T-helper 1 cell treated with Interleukin-12 subunit alpha and Interleukin-12 subunit beta and Interleukin-4 antibody, amounts not matched to agents 30 μg/mL and 1 μg/mL, for 36 hours (primary cell): ENCODE measurements at regions not wholly inside any gene's neighbourhood (a gene's known extent, or its start where the extent isn't known, plus 50 kb on each side); places are given as distances from the start of the nearest gene placed in this dataset.

ENCODE experiments used
- H3K27ac Mint-ChIP-seq: one replicate; pipeline ENCODE4 v1.8.0; 2021; ENCODE audit warnings: mild to moderate bottlenecking, mixed read lengths
- H3K27me3 Mint-ChIP-seq: one replicate; pipeline ENCODE4 v1.8.0; 2021; ENCODE audit warnings: low read depth, mixed read lengths
- H3K36me3 Mint-ChIP-seq: one replicate; pipeline ENCODE4 v1.8.0; 2021; ENCODE audit warnings: low read depth, mixed read lengths
- H3K4me1 Mint-ChIP-seq: one replicate; pipeline ENCODE4 v1.8.0; 2021; ENCODE audit warnings: low read depth, mixed read lengths
- H3K4me3 Mint-ChIP-seq: one replicate; pipeline ENCODE4 v1.8.0; 2021; ENCODE audit warnings: mild to moderate bottlenecking, moderate library complexity, mixed read lengths
- H3K9me3 Mint-ChIP-seq: one replicate; pipeline ENCODE4 v1.8.0; 2021; ENCODE audit warnings: mixed read lengths

GRCh38 chr5:174313615-174314014 is 268.1 kb downstream of the NSG2 start:
- H3K27me3 Mint-ChIP-seq = peaks cover 11% of the 10 kb centered on the region
- H3K36me3 Mint-ChIP-seq = no peaks in the 10 kb centered on the region
- no peak overlapping the region for H3K27ac Mint-ChIP-seq

GRCh38 chr5:174314261-174314660 is 268.8 kb downstream of the NSG2 start:
- Mint-ChIP-seq H3K9me3 (no peaks in the 10 kb centered on the region), H3K36me3 (no peaks in the 10 kb centered on the region), H3K4me3 (no peak overlapping the region), H3K4me1 (peaks cover 3% of the 10 kb centered on the region), H3K27ac (no peak overlapping the region), H3K27me3 (peaks cover 11% of the 10 kb centered on the region)

More at GRCh38 chr5:174313615-174314014, 268.1 kb downstream of the NSG2 start:
- Mint-ChIP-seq H3K9me3 (no peaks in the 10 kb centered on the region), H3K4me1 (peaks cover 3% of the 10 kb centered on the region), H3K4me3 (no peak overlapping the region)

- Mint-ChIP-seq H3K4me3 (no peak overlapping the region), H3K36me3 (no peaks in the 10 kb centered on the region), H3K9me3 (no peaks in the 10 kb centered on the region), H3K4me1 (peaks cover 3% of the 10 kb centered on the region), H3K27me3 (peaks cover 11% of the 10 kb centered on the region), H3K27ac (no peak overlapping the region)
These were observed 270.0 kb downstream of the NSG2 start for GRCh38 chr5:174315471-174315870.

- Mint-ChIP-seq H3K27me3 (peaks cover 8% of the 10 kb centered on the region), H3K4me1 (no peaks in the 10 kb centered on the region), H3K27ac (no peak overlapping the region), H3K9me3 (no peaks in the 10 kb centered on the region), H3K4me3 (no peak overlapping the region), H3K36me3 (no peaks in the 10 kb centered on the region)
These were observed 270.4 kb downstream of the NSG2 start for GRCh38 chr5:174315871-174316270.

GRCh38 chr5:174316326-174316725 is 270.8 kb downstream of the NSG2 start:
- Mint-ChIP-seq H3K4me1 (no peaks in the 10 kb centered on the region), H3K9me3 (no peaks in the 10 kb centered on the region), H3K36me3 (no peaks in the 10 kb centered on the region), H3K27me3 (peaks cover 4% of the 10 kb centered on the region), H3K27ac (no peak overlapping the region), H3K4me3 (no peak overlapping the region)

GRCh38 chr5:174317256-174317894 is 271.9 kb downstream of the NSG2 start:
- Mint-ChIP-seq H3K27ac (no peak overlapping the region), H3K4me3 (no peak overlapping the region), H3K4me1 (no peaks in the 10 kb centered on the region), H3K27me3 (peaks cover 4% of the 10 kb centered on the region), H3K36me3 (no peaks in the 10 kb centered on the region), H3K9me3 (no peaks in the 10 kb centered on the region)

- no peak overlapping the region for H3K27ac Mint-ChIP-seq
- H3K9me3 Mint-ChIP-seq = no peaks in the 10 kb centered on the region
- no peak overlapping the region for H3K4me3 Mint-ChIP-seq
- H3K4me1 Mint-ChIP-seq = no peaks in the 10 kb centered on the region
- peaks cover under 1% of the 10 kb centered on the region for H3K27me3 Mint-ChIP-seq
- no peaks in the 10 kb centered on the region for H3K36me3 Mint-ChIP-seq
These were observed 273.1 kb downstream of the NSG2 start for GRCh38 chr5:174318578-174318977.

GRCh38 chr5:174319551-174319950 is 274.0 kb downstream of the NSG2 start:
- H3K9me3 Mint-ChIP-seq = no peaks in the 10 kb centered on the region
- H3K36me3 Mint-ChIP-seq = no peaks in the 10 kb centered on the region
- H3K27ac Mint-ChIP-seq = no peak overlapping the region
- H3K4me3 Mint-ChIP-seq = no peak overlapping the region
- peaks cover 4% of the 10 kb centered on the region for H3K27me3 Mint-ChIP-seq
- H3K4me1 Mint-ChIP-seq = no peaks in the 10 kb centered on the region

- no peaks in the 10 kb centered on the region for H3K4me1 Mint-ChIP-seq
- no peak overlapping the region for H3K27ac Mint-ChIP-seq
These were observed 274.5 kb downstream of the NSG2 start for GRCh38 chr5:174320051-174320450.

GRCh38 chr5:174323878-174324281 is 278.4 kb downstream of the NSG2 start:
- peaks cover 2% of the 10 kb centered on the region for H3K4me1 Mint-ChIP-seq
- H3K9me3 Mint-ChIP-seq = no peaks in the 10 kb centered on the region
- H3K27me3 Mint-ChIP-seq = peaks cover 4% of the 10 kb centered on the region
- no peak overlapping the region for H3K4me3 Mint-ChIP-seq
- no peaks in the 10 kb centered on the region for H3K36me3 Mint-ChIP-seq
- no peak overlapping the region for H3K27ac Mint-ChIP-seq

More at GRCh38 chr5:174320051-174320450, 274.5 kb downstream of the NSG2 start:
- H3K27me3 Mint-ChIP-seq = peaks cover 4% of the 10 kb centered on the region
- no peaks in the 10 kb centered on the region for H3K36me3 Mint-ChIP-seq
- no peak overlapping the region for H3K4me3 Mint-ChIP-seq
- H3K9me3 Mint-ChIP-seq = no peaks in the 10 kb centered on the region

GRCh38 chr5:174324680-174325079 is 279.2 kb downstream of the NSG2 start:
- no peaks in the 10 kb centered on the region for H3K36me3 Mint-ChIP-seq
- no peaks in the 10 kb centered on the region for H3K9me3 Mint-ChIP-seq
- no peak overlapping the region for H3K4me3 Mint-ChIP-seq
- peaks cover 4% of the 10 kb centered on the region for H3K27me3 Mint-ChIP-seq
- H3K27ac Mint-ChIP-seq = no peak overlapping the region
- peaks cover 2% of the 10 kb centered on the region for H3K4me1 Mint-ChIP-seq

GRCh38 chr5:174325431-174325830 is 279.9 kb downstream of the NSG2 start:
- Mint-ChIP-seq H3K27me3 (peaks cover 4% of the 10 kb centered on the region), H3K9me3 (no peaks in the 10 kb centered on the region), H3K27ac (no peak overlapping the region), H3K4me1 (peaks cover 2% of the 10 kb centered on the region), H3K4me3 (no peak overlapping the region), H3K36me3 (no peaks in the 10 kb centered on the region)

GRCh38 chr5:174325961-174326360 is 280.5 kb downstream of the NSG2 start:
- Mint-ChIP-seq H3K27me3 (peaks cover 4% of the 10 kb centered on the region), H3K4me3 (no peak overlapping the region), H3K4me1 (peaks cover 2% of the 10 kb centered on the region), H3K27ac (no peak overlapping the region), H3K9me3 (no peaks in the 10 kb centered on the region), H3K36me3 (no peaks in the 10 kb centered on the region)

- Mint-ChIP-seq H3K27me3 (peaks cover 4% of the 10 kb centered on the region), H3K4me3 (no peak overlapping the region), H3K27ac (no peak overlapping the region), H3K4me1 (peaks cover 2% of the 10 kb centered on the region), H3K36me3 (no peaks in the 10 kb centered on the region), H3K9me3 (no peaks in the 10 kb centered on the region)
These were observed 280.9 kb downstream of the NSG2 start for GRCh38 chr5:174326372-174326771.

- H3K9me3 Mint-ChIP-seq = no peaks in the 10 kb centered on the region
- H3K4me3 Mint-ChIP-seq = no peak overlapping the region
- H3K4me1 Mint-ChIP-seq = peaks cover 2% of the 10 kb centered on the region
- H3K27ac Mint-ChIP-seq = no peak overlapping the region
- peaks cover 4% of the 10 kb centered on the region for H3K27me3 Mint-ChIP-seq
- H3K36me3 Mint-ChIP-seq = no peaks in the 10 kb centered on the region
These were observed 281.9 kb downstream of the NSG2 start for GRCh38 chr5:174327317-174327864.
